Stimulated activated CD4-positive, alpha-beta T cell treated with anti-CD3 and anti-CD28 coated beads, Interleukin-12 subunit alpha, Interleukin-12 subunit beta, amount 100 ng/mL, for 24 hours (primary cell): ENCODE measurements at regions not wholly inside any gene's neighbourhood (a gene's known extent, or its start where the extent isn't known, plus 50 kb on each side); places are given as distances from the start of the nearest gene placed in this dataset.
"Not testable (repeated sequence)": the region's sequence is repeated elsewhere in the genome, so short reads cannot be mapped to it uniquely, and the experiment has no call there.

Experiments used
- DNase-seq, 2 experiments: peaks; one replicate each; pipeline ENCODE4 v3.0.0-alpha.2; 2020; ENCODE audit warnings: low read depth in 2 of 2

- no peak for DNase-seq
Measured at GRCh38 chr9:26789959-26790358, 102.6 kb downstream of the CAAP1 start.

GRCh38 chr9:26786564-26786963 is 106.0 kb downstream of the CAAP1 start:
- no peak for DNase-seq

DNA sequence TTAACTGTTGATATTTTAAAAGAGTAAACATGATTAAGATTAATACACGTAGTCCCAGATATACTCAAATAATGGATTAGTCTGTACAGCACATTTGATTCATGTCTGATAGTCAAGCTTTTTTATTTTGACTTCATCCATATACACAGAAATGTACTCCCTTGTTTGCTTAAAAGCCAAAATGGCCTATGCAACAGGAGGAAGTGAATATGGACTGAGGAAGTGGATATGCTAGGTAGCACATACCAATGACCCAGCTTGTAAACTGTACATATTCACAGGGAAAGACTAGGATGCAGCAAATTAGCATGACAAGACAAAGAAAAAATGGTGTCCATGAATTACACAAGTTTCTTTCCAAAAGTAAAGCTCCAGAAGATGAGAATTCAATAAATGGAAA is 109.7 kb downstream of the CAAP1 start:
- no peak for DNase-seq

DNA sequence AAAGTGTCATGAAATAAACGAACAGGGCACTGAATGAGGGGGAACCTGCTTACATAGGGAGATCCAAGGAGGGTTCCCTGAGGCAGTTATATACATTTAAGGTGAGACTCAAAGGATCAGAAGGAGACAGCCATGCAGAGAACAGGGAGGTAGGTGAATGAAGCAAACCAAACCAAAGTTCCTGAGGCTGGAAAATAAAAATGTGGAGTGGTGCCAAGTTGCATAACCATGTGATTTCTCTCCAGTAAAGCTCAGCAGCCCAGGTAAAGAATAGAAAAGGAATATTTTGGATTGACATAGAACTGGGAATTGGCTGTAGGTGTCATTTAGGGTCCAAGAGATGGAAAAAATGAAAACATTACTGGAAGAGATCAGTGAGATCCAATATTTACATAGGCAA is 110.7 kb downstream of the CAAP1 start:
- DNase-seq, result no peak

- DNase-seq, result not testable (repeated sequence)
Measured at GRCh38 chr9:26780307-26780706, 112.3 kb downstream of the CAAP1 start.

- DNase-seq, result no peak
Measured at GRCh38 chr9:26779062-26779461, 113.5 kb downstream of the CAAP1 start.

- no peak for DNase-seq
Measured at GRCh38 chr9:26775391-26775790, 117.2 kb downstream of the CAAP1 start.

DNA sequence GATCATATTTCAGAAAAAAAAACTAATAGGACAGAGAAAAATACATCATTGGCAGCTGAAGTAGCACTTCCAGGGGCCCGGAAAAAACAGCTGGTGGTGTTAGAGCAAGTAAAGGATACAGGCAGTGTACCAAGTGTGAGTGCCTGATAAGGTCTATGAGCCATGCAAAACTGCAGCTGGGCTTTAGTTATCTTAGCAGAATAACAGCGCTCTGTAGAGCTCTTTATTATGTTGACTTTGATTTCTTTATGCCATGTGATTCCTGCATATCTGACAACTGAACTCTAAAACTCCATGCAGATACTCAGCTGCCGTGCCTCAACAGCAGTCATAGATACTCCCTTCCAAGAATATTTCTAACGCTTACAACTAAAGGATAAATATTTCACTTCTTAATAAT is 119.5 kb downstream of the CAAP1 start:
- DNase-seq, result no peak

DNA sequence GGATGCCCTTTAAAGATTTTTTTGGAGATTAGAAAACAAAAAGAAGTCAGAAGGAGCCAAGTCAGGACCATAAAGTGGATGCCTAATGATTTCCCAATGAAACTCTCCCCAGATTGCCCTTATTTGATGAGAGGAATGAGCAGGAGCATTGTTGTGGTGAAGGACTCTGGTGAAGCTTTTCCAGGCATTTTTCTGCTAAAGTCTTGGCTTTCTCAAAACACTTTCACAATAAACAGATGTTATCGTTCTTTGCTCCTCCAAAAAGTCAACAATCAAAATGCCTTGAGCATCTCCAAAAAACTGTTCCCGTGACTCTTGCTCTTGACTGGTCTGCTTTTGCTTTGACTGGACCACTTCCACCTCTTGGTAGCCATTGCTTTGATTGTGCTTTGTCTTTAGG is 121.8 kb downstream of the CAAP1 start:
- DNase-seq, result no peak

GRCh38 chr9:26768145-26768544 is 124.5 kb downstream of the CAAP1 start:
- no peak for DNase-seq

GRCh38 chr9:26760675-26761074 is 131.9 kb downstream of the CAAP1 start:
- DNase-seq, result no peak

GRCh38 chr9:26758655-26759054 is 133.9 kb downstream of the CAAP1 start:
- no peak for DNase-seq

DNA sequence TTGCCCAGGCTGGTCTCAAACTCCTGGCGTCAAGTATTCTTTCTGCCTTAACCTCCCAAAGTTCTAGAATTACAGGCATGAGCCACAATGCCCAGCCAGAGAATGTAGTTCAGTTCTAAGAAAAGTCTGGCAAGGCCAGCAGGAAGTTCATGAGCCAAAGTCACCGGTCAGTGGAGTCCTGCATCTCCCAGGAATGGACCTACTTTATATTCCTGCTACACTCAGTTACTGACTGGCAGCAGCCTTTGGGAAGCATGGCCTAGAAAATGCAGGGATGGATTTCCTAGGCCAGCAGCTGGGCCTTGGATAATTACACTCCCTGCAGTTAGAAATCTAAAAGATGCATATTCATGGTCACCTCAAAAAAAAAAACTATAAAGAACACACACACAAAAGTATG is 135.7 kb downstream of the CAAP1 start:
- DNase-seq, result no peak

- no peak for DNase-seq
Measured at GRCh38 chr9:26755476-26755875, 137.1 kb downstream of the CAAP1 start.

DNA sequence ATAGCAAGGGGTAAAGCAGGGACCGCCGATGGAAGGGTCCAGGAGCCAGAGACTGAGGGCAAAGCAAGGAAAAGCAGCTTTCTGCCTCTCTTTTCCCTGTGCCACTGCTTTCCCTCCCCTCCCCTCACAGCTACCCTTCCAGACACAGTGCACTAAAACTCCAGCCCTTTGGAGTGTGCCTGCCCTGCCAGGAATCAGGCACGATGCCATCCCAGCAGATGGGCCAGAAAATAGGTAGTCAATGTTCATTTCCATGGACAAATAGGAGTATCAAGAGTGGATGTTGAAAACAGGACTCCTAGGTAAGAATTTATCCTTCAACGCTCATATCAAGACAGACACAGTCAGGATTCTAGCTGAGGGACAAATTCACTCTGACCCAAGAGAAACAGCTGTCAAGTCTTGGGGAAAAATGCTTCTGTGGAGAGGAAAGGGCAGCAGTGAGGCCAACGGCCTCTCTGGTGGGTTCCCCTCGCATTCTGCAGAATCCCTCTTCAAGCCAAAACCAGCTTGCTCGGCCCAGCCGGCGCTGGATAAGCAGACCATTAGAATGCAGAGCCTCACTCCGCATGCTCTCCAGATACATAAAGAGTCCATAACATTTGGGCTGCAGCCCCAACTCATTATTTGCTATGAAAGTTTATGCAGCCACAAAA is 138.0 kb downstream of the CAAP1 start:
- DNase-seq, result no peak

GRCh38 chr9:26753971-26754370 is 138.6 kb downstream of the CAAP1 start:
- no peak for DNase-seq

DNA sequence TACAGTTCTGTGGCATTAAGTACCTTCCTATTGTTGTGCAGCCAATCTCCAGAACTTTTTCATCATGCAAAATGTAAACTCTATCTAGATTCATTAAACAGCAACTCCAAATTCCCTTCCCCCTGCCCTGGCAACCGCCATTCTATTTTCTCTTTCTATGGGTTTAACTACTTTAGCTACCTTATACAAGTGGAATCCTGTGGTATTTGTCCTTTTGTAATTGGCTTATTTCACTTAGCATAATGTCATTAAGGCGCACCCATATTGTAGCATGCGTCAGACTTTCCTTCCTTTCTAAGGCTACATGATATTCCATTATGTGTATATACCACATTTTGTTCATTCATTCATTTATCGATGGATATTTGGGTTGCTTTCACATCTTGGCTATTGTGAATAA is 142.4 kb downstream of the CAAP1 start:
- no peak for DNase-seq

- DNase-seq, result no peak
Measured at GRCh38 chr9:26748449-26749058, 144.0 kb downstream of the CAAP1 start.

DNA sequence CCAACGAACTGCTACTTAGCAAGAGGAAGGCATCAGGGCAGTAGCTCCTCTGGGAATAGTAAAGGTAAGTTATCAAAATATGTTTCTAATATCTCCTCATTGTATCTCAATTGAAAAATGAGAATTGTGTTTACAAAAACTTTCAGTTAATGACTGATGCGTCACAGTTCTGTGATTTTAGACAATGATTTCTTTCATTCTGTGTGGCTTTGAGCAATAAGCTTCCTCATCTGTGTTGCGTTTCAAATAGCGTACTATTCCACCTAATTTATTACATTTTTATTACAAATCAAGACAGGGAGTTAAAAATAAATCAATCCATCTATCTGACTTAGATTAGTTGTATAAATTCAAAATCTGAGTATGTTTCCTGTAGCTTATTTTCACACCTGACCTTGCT is 145.0 kb downstream of the CAAP1 start:
- no peak for DNase-seq

- no peak for DNase-seq
Measured at GRCh38 chr9:26746357-26747072, 146.1 kb downstream of the CAAP1 start.

DNA sequence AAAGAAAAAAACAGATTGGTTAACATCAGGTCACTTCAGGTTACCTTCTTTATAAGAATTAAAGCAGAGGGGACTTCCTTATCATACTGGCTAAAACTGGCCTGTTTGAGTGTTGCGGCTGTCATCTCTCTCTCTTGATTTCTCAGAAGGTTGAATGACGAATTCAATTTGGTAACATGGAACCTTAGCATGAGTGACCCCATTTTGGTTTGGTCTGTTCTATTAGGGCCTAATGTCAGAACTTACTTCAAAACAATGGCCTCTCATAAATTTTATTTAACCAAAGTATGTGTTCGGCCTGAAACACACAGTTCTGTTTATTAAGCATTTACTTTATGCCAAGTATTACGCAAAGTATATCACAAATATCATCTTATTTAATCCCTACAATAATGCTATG is 147.5 kb downstream of the CAAP1 start:
- DNase-seq, result no peak

GRCh38 chr9:26744191-26744965 is 148.2 kb downstream of the CAAP1 start:
- no peak for DNase-seq
